ENCODE measurements at regions not wholly inside any gene's neighbourhood (a gene's known extent, or its start where the extent isn't known, plus 50 kb on each side); places are given as distances from the start of the nearest gene placed in this dataset.

GRCh38 chr4:140311257-140311835 lies 62.1 kb upstream of the SCOC start:
- Mint-ChIP-seq H3K4me3 (no peak overlapping the region), H3K27ac (no peak overlapping the region), H3K4me1 (peaks cover 3% of the 10 kb centered on the region), H3K9me3 (no peaks in the 10 kb centered on the region), H3K27me3 (peaks cover 2% of the 10 kb centered on the region), H3K36me3 (ENCODE audit: low read depth) (no peaks in the 10 kb centered on the region)
- DNase-seq (no peak), ATAC-seq (ENCODE audit: low read depth) (no peak)
- CTCF ChIA-PET, result no interaction called here
- POLR2A ChIA-PET, result no interaction called here
- intact Hi-C loops (cut with micrococcal nuclease), result no loop called here
- no peak for TF ChIP-seq CTCF (IDR thresholded peaks at IDR 0.05)

- Mint-ChIP-seq H3K27ac (no peak overlapping the region), H3K4me1 (peaks cover 3% of the 10 kb centered on the region), H3K9me3 (no peaks in the 10 kb centered on the region), H3K27me3 (peaks cover 4% of the 10 kb centered on the region), H3K4me3 (no peak overlapping the region), H3K36me3 (ENCODE audit: low read depth) (no peaks in the 10 kb centered on the region)
- no peak for DNase-seq
- TF ChIP-seq CTCF (IDR thresholded peaks at IDR 0.05), result no peak
- no peak for ATAC-seq (ENCODE audit: low read depth)
- ChIA-PET POLR2A (no interaction called here), CTCF (no interaction called here)
- intact Hi-C loops (cut with micrococcal nuclease), result no loop called here
These were observed 64.1 kb upstream of the SCOC start for GRCh38 chr4:140309124-140309870.

- DNase-seq, result no peak
- H3K9me3 Mint-ChIP-seq, result no peaks in the 10 kb centered on the region
- peaks cover 3% of the 10 kb centered on the region for H3K4me1 Mint-ChIP-seq
- intact Hi-C loops (cut with micrococcal nuclease), result no loop called here
- TF ChIP-seq CTCF (IDR thresholded peaks at IDR 0.05), result no peak
- H3K27me3 Mint-ChIP-seq, result peaks cover 4% of the 10 kb centered on the region
- H3K27ac Mint-ChIP-seq, result no peak overlapping the region
- no peak overlapping the region for H3K4me3 Mint-ChIP-seq
- H3K36me3 Mint-ChIP-seq (ENCODE audit: low read depth), result no peaks in the 10 kb centered on the region
- ATAC-seq (ENCODE audit: low read depth), result no peak
- POLR2A ChIA-PET, result no interaction called here
- CTCF ChIA-PET, result no interaction called here
These were observed 64.9 kb upstream of the SCOC start for GRCh38 chr4:140308366-140309123.

- Mint-ChIP-seq H3K27ac (no peak overlapping the region), H3K27me3 (peaks cover 3% of the 10 kb centered on the region), H3K9me3 (no peaks in the 10 kb centered on the region), H3K4me1 (no peaks in the 10 kb centered on the region), H3K4me3 (no peak overlapping the region), H3K36me3 (ENCODE audit: low read depth) (no peaks in the 10 kb centered on the region)
- TF ChIP-seq CTCF (IDR thresholded peaks at IDR 0.05), result no peak
- ATAC-seq (ENCODE audit: low read depth) (no peak), DNase-seq (no peak)
- intact Hi-C loops (cut with micrococcal nuclease), result no loop called here
- ChIA-PET POLR2A (no interaction called here), CTCF (no interaction called here)
These were observed 68.4 kb upstream of the SCOC start for GRCh38 chr4:140305053-140305452.

GRCh38 chr4:140304346-140304745 lies 69.1 kb upstream of the SCOC start:
- ChIA-PET POLR2A (no interaction called here), CTCF (no interaction called here)
- Mint-ChIP-seq H3K27me3 (peaks cover 3% of the 10 kb centered on the region), H3K9me3 (no peaks in the 10 kb centered on the region), H3K4me1 (no peaks in the 10 kb centered on the region), H3K4me3 (no peak overlapping the region), H3K27ac (no peak overlapping the region), H3K36me3 (ENCODE audit: low read depth) (no peaks in the 10 kb centered on the region)
- DNase-seq (no peak), ATAC-seq (ENCODE audit: low read depth) (no peak)
- TF ChIP-seq CTCF (IDR thresholded peaks at IDR 0.05), result no peak
- intact Hi-C loops (cut with micrococcal nuclease), result no loop called here

Measured in activated B cell treated with CpG ODN at 0.5 μM for 24 hours (primary cell).